Left lung (tissue), 4 donors: ENCODE measurements at regions not wholly inside any gene's neighbourhood (a gene's known extent, or its start where the extent isn't known, plus 50 kb on each side); places are given as distances from the start of the nearest gene placed in this dataset.

Experiments
- ATAC-seq: fragments of 200-7000 bp; cut with Tn5 transposase; one replicate; pipeline ENCODE4 v1.9.1; 2020; ENCODE audit warnings: moderate library complexity
- DNase-seq, 4 donors: peaks; one replicate each; pipeline ENCODE4 v3.0.0-alpha.2; 2013 to 2020
- H3K27ac ChIP-seq, 2 donors: fragments of 200-600 bp; sonication (generic) in 1 of 2; one replicate each; pipeline versions ENCODE4 v1.5.0 to v1.8.0; 2020 to 2021
- H3K27me3 ChIP-seq, 2 donors: fragments of 200-600 bp; sonication (generic) in 1 of 2; one replicate each; pipeline versions ENCODE4 v1.5.0 to v1.8.0; 2020 to 2021
- H3K36me3 ChIP-seq, 2 donors: fragments of 200-600 bp; sonication (generic) in 1 of 2; one replicate each; pipeline versions ENCODE4 v1.5.0 to v1.8.0; 2020 to 2021
- H3K4me1 ChIP-seq, 2 donors: fragments of 200-600 bp; one replicate each; pipeline ENCODE4 v1.8.0; 2021
- H3K4me3 ChIP-seq, 2 donors: fragments of 200-600 bp; sonication (generic) in 1 of 2; one replicate each; pipeline versions ENCODE4 v1.5.0 to v1.8.0; 2020 to 2021; ENCODE audit warnings: mild to moderate bottlenecking in 1 of 2
- H3K9me3 ChIP-seq, 2 donors: fragments of 200-600 bp; sonication (generic) in 1 of 2; one replicate each; pipeline versions ENCODE4 v1.5.0 to v1.8.0; 2020 to 2021
- intact Hi-C, 2 donors: fragments of 100-400 bp; cut with DNase I; formaldehyde crosslinking; loops; one replicate each; pipeline versions ENCODE4 v1.11.2 to v1.14.2; 2022
- TF ChIP-seq, protein P1 (sequence below), 2 donors: fragments of 200-600 bp; sonication (generic) in 1 of 2; IDR thresholded peaks; one replicate each; pipeline versions ENCODE4 v1.5.0 to v1.8.0; 2021; ENCODE audit warnings: antibody characterized with exemption in 2 of 2
- donor health status: DM: no; HTN: yes; CAD: no.
- donor health status: DM: no; HTN: no; CAD: no.

DNA sequence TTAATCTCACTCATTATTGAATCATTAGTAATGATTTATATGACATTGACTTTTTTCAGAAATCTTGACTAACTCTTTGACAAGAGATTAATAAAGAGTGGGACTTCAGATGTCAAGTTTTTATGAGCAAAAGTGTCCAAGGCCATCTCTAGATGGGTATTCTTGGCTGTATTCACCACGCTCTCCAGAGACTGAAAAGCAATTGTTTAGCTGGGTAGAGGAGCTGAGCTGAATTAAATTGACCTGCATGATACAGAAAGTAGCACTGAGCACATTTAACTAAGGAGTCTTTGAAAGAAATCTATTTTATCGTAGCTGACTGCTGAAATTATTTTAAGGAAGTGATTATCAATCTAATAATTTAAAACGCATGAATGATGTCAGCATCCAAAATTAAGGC is 89.4 kb downstream of the LINC00237 start:
- intact Hi-C loops = no loop called here
- Histone ChIP-seq H3K27me3 (peaks cover 5 to 64% of the 10 kb centered on the region in 2 donors), H3K4me3 (no peak overlapping the region)

DNA sequence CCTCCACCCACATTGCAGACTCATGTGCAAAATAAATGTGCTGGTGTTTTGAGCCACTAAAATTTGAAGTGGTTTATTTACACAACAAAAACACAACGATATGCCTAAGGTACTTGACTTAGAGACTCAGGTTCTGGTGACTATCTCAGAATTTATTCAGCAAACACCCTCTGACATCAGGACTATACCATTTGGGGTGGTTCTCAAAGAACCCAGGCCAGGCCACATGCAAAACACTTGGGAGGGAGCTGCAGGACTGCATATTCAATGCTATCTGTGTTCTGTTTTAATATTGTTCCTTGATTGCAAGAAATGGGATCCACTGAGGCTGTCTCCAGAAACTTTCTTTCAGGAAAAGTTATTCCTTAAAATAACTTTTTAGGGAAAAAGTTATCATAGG is 91.6 kb downstream of the LINC00237 start:
- Histone ChIP-seq H3K4me3 (no peak overlapping the region), H3K4me1 (no peaks in the 10 kb centered on the region), H3K36me3 (no peaks in the 10 kb centered on the region), H3K9me3 (no peaks in the 10 kb centered on the region), H3K27ac (no peak overlapping the region), H3K27me3 (peaks cover 2 to 42% of the 10 kb centered on the region in 2 donors)
- TF ChIP-seq, protein P1, sequence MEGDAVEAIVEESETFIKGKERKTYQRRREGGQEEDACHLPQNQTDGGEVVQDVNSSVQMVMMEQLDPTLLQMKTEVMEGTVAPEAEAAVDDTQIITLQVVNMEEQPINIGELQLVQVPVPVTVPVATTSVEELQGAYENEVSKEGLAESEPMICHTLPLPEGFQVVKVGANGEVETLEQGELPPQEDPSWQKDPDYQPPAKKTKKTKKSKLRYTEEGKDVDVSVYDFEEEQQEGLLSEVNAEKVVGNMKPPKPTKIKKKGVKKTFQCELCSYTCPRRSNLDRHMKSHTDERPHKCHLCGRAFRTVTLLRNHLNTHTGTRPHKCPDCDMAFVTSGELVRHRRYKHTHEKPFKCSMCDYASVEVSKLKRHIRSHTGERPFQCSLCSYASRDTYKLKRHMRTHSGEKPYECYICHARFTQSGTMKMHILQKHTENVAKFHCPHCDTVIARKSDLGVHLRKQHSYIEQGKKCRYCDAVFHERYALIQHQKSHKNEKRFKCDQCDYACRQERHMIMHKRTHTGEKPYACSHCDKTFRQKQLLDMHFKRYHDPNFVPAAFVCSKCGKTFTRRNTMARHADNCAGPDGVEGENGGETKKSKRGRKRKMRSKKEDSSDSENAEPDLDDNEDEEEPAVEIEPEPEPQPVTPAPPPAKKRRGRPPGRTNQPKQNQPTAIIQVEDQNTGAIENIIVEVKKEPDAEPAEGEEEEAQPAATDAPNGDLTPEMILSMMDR (IDR thresholded peaks at IDR 0.05) = no peak
- ATAC-seq = no peak
- no peak for DNase-seq
- intact Hi-C loops = no loop called here

More for the DNA sequence above, 89.4 kb downstream of the LINC00237 start:
- TF ChIP-seq, protein P1 (IDR thresholded peaks at IDR 0.05) = no peak
- Histone ChIP-seq H3K4me1 (no peaks in the 10 kb centered on the region), H3K36me3 (no peaks in the 10 kb centered on the region), H3K27ac (no peak overlapping the region), H3K9me3 (no peaks in the 10 kb centered on the region)
- DNase-seq (no peak), ATAC-seq (no peak)

DNA sequence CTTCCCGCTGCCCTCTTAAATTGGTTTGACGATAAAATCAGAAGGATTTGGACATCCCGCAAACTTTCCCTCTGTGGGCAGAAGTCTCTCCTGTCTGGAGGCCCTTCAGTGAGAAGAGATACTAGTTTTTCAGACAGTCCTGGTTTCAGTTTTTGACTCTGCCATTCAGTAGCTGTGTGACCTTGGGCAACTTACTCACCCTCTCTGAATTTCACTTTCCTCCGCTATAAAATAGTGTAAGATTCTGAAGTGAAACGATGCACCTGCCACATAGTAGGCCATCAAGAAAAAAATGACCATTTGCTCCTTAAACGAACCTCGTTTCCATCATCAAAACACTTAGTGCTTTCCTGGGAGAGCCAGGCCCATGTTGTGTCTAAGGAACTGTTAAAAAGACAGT is 97.2 kb downstream of the LINC00237 start:
- TF ChIP-seq, protein P1 (IDR thresholded peaks at IDR 0.05) = no peak
- DNase-seq (no peak), ATAC-seq (no peak)
- Histone ChIP-seq H3K27me3 (no peaks in the 10 kb centered on the region), H3K27ac (no peak overlapping the region), H3K9me3 (no peaks in the 10 kb centered on the region), H3K4me1 (no peaks in the 10 kb centered on the region), H3K4me3 (no peak overlapping the region), H3K36me3 (no peaks in the 10 kb centered on the region)
- intact Hi-C loops = no loop called here

- Histone ChIP-seq H3K36me3 (no peaks in the 10 kb centered on the region), H3K9me3 (no peaks in the 10 kb centered on the region), H3K27me3 (no peaks in the 10 kb centered on the region), H3K4me3 (no peak overlapping the region), H3K4me1 (no peaks in the 10 kb centered on the region), H3K27ac (no peak overlapping the region)
- TF ChIP-seq, protein P1 (IDR thresholded peaks at IDR 0.05) = no peak
- no peak for ATAC-seq
- intact Hi-C loops = no loop called here
- DNase-seq = no peak
Observed at GRCh38 chr20:21006611-21007010, 99.5 kb downstream of the LINC00237 start.

DNA sequence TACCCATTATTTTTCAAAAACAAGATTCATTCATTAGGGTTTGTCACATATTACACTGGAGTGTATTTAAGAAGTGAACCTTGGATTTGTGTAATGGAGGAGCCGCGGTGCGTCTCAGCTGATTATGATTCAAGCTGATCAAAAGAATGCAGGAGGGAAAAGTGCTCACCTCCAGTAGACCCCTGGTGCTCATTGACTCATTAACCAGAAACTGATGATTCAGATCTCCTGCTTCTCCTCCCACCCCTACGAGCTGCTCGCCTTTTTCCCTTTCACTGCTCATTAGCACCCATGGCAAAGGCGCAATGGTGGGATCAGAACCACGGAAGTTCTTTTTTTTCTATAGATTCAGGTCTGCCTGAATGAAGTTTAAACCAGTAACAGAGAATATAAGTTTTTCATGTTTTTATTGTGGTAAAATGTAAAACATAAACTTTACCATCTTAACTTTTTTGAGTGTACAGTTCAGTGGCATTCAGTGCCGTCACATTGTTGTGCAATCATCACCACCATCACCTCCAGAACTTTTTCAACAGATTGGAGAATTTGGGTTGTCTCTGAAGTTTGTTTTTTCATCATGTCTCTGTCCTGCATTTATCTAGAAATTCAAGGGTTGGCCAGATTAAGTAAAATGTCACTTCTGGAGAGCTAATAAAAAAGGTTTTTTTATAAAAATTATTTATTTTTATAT is 101.6 kb downstream of the LINC00237 start:
- no peak overlapping the region for H3K27ac ChIP-seq
- no peak overlapping the region for H3K4me3 ChIP-seq
- DNase-seq = no peak
- no peaks in the 10 kb centered on the region for H3K36me3 ChIP-seq
- no peak for ATAC-seq
- intact Hi-C loops = no loop called here
- H3K9me3 ChIP-seq = no peaks in the 10 kb centered on the region
- H3K27me3 ChIP-seq = no peaks in the 10 kb centered on the region
- H3K4me1 ChIP-seq = no peaks in the 10 kb centered on the region
- TF ChIP-seq, protein P1 (IDR thresholded peaks at IDR 0.05) = no peak
